SJCRH30 (cell line): ENCODE measurements at regions not wholly inside any gene's neighbourhood (a gene's known extent, or its start where the extent isn't known, plus 50 kb on each side); places are given as distances from the start of the nearest gene placed in this dataset.

Source experiments
- DNase-seq, 2 experiments: peaks; one replicate each; pipeline ENCODE4 v3.0.0-alpha.2; 2015 to 2020
- H3K27ac ChIP-seq: fragments of 250-450 bp; sonication (Bioruptor Pico); 2 replicates; pipeline ENCODE4 v1.5.1; 2020; ENCODE audit warnings: mild to moderate bottlenecking, moderate library complexity
- H3K27me3 ChIP-seq: fragments of 250-450 bp; sonication (Bioruptor Pico); 2 replicates; pipeline ENCODE4 v1.5.1; 2020; ENCODE audit warnings: mild to moderate bottlenecking, moderate library complexity
- H3K36me3 ChIP-seq: fragments of 250-450 bp; sonication (Bioruptor Pico); 2 replicates; pipeline ENCODE4 v1.5.1; 2020; ENCODE audit warnings: mild to moderate bottlenecking, moderate library complexity
- H3K4me1 ChIP-seq: fragments of 250-450 bp; sonication (Bioruptor Pico); 2 replicates; pipeline ENCODE4 v1.5.1; 2020; ENCODE audit warnings: mild to moderate bottlenecking, moderate library complexity
- H3K4me3 ChIP-seq: fragments of 250-450 bp; sonication (Bioruptor Pico); 2 replicates; pipeline ENCODE4 v1.5.1; 2020; ENCODE audit warnings: mild to moderate bottlenecking, moderate library complexity
- H3K9me3 ChIP-seq: fragments of 250-450 bp; sonication (Bioruptor Pico); replicated peaks from 2 replicates; pipeline ENCODE4 v1.5.1; 2020; ENCODE audit warnings: mild to moderate bottlenecking, moderate library complexity

DNA sequence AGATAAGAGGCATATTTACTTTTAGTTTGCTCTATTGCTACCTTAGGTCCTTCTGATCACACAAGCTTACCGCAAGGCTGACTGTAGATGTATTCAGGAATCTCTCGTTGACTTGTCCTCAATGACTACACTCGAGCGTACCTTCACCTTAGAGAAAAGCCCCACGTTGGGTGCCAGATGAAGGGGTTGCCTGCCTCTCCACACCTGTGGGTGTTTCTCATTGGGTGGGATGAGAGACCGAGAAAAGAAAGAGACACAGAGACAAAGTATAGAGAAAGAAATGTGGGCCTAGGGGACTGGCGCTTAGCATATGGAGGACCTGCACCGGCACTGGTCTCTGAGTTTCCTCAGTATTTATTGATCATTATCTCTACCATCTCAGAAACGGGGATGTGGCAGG, 51.8 kb downstream of the ASCL4 start:
- DNase-seq, result no peak

DNA sequence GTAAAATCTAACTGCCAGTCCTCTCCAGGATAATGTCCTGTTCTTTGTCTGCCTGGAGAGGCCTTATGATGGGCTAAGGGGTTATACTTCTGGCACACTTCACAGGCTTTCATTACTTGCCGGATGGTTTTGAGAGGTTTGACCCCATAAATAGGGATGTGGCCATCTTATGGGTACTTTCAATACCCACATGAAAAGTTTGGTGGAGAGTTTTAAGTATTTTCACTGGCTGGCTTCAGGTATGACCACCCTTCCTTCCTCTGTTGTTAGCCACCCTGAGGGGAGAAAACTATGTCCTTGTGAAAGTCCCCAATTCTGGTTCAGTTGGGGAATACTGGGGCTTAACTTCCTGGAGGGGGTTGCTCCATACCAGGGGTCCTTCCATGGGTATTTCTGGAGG, 54.8 kb downstream of the ASCL4 start:
- no peak overlapping the region for H3K27ac ChIP-seq
- H3K4me1 ChIP-seq, result no peaks in the 10 kb centered on the region
- H3K9me3 ChIP-seq, result no peaks in the 10 kb centered on the region
- no peaks in the 10 kb centered on the region for H3K36me3 ChIP-seq
- H3K27me3 ChIP-seq, result no peaks in the 10 kb centered on the region
- DNase-seq, result no peak
- H3K4me3 ChIP-seq, result no peak overlapping the region

More for the DNA sequence above, 51.8 kb downstream of the ASCL4 start:
- no peaks in the 10 kb centered on the region for H3K4me1 ChIP-seq
- H3K36me3 ChIP-seq, result no peaks in the 10 kb centered on the region
- H3K27ac ChIP-seq, result no peak overlapping the region
- no peak overlapping the region for H3K4me3 ChIP-seq
- H3K27me3 ChIP-seq, result no peaks in the 10 kb centered on the region
- no peaks in the 10 kb centered on the region for H3K9me3 ChIP-seq

DNA sequence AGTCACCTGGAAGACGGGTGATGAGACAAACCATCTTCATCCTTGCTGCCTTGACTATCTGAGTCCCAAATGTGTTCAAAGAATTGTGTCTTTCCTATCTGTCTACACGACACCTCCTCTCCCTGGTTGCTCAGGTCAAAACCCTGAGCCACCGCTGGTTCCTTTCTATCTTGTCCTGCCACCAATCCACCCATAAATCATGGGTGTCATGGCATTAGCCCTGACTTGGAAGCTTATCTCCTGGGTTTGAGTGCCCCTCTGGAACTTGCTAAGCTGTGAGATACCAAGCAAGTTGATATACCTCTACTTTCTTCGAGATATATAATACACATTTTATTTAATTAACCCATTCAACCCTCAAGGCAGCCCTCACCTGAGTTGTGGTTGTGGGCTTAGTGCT, 57.9 kb downstream of the ASCL4 start:
- DNase-seq, result no peak
- Histone ChIP-seq H3K27me3 (no peaks in the 10 kb centered on the region), H3K4me3 (no peak overlapping the region), H3K27ac (no peak overlapping the region), H3K4me1 (no peaks in the 10 kb centered on the region), H3K9me3 (no peaks in the 10 kb centered on the region), H3K36me3 (no peaks in the 10 kb centered on the region)

DNA sequence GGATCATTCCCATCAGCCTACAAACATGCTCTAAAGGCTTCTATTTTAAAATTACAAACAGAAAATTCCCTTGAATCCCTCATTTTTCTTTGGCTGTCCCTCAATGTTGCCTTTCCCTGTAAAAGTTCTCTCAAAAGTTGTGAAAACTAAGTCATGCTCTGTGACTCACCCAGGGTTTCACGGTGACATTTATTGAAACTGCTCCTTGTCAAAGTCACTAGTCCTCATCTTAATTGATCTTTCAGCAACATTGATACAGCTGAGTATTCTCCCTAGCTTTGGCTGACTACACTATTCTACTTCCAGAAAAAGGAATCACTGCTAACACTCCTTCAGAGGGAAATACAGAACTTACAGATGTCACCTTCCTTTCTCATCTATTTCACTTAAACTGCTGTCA, 65.7 kb downstream of the ASCL4 start:
- Histone ChIP-seq H3K4me1 (no peaks in the 10 kb centered on the region), H3K36me3 (no peaks in the 10 kb centered on the region), H3K9me3 (no peaks in the 10 kb centered on the region), H3K27me3 (no peaks in the 10 kb centered on the region), H3K27ac (no peak overlapping the region), H3K4me3 (no peak overlapping the region)
- no peak for DNase-seq

DNA sequence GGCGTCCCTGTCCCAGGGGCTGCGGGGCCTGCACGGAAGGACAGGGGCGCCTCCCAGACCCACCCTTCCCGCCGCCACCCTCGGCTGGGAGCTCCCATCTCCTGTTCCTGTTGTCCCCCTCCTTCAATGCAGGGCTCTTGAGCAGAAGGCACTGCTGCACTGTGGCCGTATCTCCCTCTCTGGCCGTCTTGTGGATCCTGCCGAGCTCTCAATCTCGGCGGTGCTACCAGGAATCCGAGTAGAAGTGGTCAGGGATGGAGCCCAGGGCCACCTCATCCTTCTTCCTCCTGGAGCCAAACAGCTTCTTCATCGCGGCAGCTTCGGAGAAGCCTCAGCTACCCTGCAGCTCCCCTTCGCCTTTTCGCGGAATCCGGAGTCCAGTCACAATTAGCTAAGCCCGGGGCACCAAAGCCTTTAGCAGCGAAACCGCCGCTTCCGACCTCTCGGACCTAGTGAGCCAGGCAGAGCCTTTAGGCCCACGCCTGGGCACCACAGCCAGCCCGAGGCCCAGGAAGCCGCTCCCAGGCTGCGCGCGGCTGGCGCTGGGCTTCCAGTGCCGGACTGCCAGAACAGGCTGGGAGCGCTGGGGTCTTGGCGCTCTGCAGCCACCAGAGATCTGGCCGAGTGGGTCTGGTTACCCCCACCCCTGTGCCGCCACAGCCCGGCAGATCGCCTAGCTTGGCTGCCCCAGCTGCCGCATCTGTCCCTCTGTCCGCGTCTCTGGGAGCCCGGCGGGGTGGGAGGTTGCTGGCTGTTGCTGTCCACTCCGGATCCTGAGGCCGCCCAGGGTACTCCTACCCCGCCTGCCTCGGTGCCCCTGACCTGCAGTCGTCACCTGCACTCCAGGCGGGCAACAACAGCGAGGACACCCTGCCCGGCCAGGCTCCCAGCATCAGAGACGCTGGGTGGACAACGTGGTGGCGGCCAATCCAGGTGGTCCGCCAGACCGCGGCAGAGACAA, 69.1 kb downstream of the ASCL4 start:
- no peak for DNase-seq
- H3K4me3 ChIP-seq, result no peak overlapping the region
- no peaks in the 10 kb centered on the region for H3K4me1 ChIP-seq
- no peaks in the 10 kb centered on the region for H3K36me3 ChIP-seq
- no peaks in the 10 kb centered on the region; the same call in 1 of the 2 replicates for H3K27me3 ChIP-seq
- no peak overlapping the region for H3K27ac ChIP-seq
- H3K9me3 ChIP-seq, result no peaks in the 10 kb centered on the region

DNA sequence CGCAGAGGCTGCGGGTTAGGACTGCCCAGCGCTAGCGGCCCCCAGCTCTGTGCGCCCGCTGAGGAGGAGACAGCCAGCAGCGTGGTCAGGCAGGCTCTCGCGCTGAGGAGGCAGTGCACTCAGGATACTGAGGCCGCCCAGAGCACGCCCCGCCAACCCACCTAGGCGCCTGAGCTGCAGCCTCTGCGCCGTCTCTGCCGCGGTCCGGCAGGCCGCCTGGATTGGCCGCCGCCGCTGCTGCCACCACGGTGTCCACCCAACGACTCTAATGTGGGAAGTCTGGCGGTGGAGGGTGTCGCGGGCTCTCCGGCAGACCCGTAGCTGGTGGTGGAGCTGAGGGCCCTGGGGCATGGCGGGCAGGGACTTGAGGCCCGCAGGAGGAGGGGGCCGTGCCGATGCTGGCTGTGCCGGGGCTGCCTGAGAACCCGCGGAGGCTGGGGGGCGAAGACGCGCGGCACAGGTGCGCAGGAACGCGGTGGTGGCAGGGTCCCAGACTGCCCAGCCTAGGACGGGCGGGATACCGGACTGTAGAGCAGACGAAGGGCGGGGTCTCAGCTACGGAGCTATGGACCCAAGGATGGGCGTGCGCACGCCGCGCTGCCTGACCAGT, 69.9 kb downstream of the ASCL4 start:
- Histone ChIP-seq H3K27ac (no peak overlapping the region), H3K27me3 (no peaks in the 10 kb centered on the region; the same call in 1 of the 2 replicates), H3K4me3 (no peak overlapping the region), H3K9me3 (no peaks in the 10 kb centered on the region), H3K4me1 (no peaks in the 10 kb centered on the region), H3K36me3 (no peaks in the 10 kb centered on the region)
- no peak for DNase-seq

DNA sequence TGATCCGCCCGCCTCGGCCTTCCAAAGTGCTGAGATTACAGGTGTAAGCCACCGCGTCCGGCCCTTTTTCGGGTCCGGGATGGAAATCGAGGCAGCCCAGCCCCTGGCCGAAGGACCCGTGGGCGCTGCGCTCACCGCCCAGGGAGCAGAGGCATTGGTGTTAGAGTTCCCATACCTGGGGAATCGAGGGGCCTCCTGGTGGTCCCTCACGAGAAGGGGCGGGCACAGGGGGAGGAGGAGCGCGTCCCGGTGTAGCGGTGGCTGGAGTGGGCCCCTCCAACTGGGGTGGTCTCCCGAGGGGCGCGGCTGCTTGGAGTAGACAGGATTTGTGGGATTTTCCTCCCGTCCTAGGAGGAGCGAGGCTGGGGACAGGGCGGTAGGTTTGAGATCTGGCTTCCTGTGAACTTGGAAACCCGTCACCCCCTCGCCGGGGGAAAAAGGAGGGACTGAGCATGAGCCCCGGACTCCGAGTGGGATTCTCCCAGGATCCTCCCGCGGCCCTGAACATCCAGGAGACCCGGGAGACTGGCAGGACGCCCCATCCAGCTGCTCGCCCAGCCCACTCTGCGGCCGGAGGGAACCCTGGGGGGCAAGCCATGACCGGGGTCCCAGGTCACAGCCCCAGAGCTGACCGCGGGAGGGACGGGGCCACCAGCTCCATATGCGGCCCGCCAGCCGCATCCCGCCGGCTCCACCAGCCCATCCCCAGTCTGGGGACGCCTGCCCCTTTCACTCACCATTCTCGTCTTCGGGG, 70.9 kb downstream of the ASCL4 start:
- no peak for DNase-seq
- H3K4me1 ChIP-seq, result no peaks in the 10 kb centered on the region
- H3K27ac ChIP-seq, result no peak overlapping the region
- H3K9me3 ChIP-seq, result no peaks in the 10 kb centered on the region
- no peak overlapping the region for H3K4me3 ChIP-seq
- no peaks in the 10 kb centered on the region; the same call in 1 of the 2 replicates for H3K27me3 ChIP-seq
- no peaks in the 10 kb centered on the region for H3K36me3 ChIP-seq

DNA sequence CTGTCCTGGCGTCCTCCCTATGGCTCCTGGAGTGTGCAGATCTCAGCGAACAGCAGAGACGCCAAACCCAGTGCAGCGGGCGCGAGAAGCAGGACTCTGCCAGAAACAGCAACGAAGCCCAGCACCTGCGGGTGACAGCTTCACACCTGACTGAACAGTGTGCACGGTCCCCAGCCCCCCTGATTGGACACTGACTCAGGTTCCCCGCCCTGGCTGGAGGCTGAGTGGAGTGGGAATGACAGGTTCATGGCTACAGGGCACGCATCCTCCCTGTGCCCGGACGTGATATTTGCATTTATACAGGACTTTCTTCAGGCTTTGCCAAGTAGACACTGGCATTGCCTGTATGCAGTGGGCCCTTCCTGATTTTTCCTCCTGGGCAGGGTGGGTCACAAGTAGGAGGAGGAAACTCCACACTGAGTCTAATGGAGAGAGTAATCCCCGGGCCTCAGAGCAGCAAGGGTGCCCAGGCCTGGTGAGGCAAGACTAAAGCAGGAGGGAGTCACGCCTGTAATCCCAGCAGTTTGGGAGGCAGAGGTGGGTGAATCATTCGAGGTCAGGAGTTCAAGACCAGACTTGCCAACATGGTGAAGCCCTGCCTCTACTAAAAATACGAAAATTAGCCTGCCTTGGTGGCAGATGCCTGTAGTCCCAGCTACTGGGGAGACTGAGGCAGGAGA, 71.6 kb downstream of the ASCL4 start:
- Histone ChIP-seq H3K4me3 (no peak overlapping the region), H3K36me3 (no peaks in the 10 kb centered on the region), H3K4me1 (no peaks in the 10 kb centered on the region), H3K27me3 (no peaks in the 10 kb centered on the region; the same call in 1 of the 2 replicates), H3K9me3 (no peaks in the 10 kb centered on the region), H3K27ac (no peak overlapping the region)
- DNase-seq, result no peak

DNA sequence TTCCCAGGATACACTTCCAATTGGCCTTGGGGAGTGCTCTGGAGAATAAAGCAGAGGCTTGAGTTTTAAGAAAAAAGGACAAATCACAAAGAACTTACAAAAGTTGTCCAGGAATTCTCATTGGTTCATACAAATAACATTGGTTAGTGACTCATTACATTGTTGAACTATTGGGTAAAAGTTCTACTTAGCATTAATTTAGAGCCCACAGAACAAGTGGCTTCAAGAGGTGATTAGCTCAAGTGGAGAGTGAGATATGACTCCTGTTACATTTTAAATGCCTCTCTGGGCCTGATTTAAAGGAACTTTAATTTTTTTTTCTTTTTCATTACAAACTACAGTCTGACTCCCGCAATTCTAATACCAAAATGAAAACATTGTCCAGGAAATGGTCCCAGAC, 72.9 kb downstream of the ASCL4 start:
- no peaks in the 10 kb centered on the region; the same call in 1 of the 2 replicates for H3K27me3 ChIP-seq
- no peak for DNase-seq
- H3K4me3 ChIP-seq, result no peak overlapping the region
- H3K4me1 ChIP-seq, result no peaks in the 10 kb centered on the region
- H3K27ac ChIP-seq, result no peak overlapping the region
- no peaks in the 10 kb centered on the region for H3K9me3 ChIP-seq
- H3K36me3 ChIP-seq, result no peaks in the 10 kb centered on the region

DNA sequence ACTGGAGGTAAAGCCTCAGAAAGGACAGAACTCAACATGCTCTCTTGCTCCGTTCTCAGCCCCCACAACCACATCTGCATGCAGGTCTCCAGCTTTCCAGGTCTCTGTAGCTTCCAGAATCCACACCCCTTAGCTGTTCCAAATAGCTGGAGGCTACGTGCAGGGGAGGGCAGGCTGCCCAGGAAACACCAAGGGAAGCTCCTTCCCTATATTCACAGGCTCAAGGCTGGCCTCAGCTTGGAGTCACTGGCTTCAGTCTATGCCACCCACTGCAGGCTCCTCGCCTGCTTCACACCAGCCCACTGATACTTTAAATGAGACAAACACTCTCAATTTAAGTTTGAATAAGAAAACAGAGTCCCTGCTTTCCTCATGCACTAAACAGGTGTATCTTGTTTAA, 73.3 kb downstream of the ASCL4 start:
- DNase-seq, result no peak
- Histone ChIP-seq H3K4me3 (no peak overlapping the region), H3K36me3 (no peaks in the 10 kb centered on the region), H3K27me3 (no peaks in the 10 kb centered on the region; the same call in 1 of the 2 replicates), H3K27ac (no peak overlapping the region), H3K9me3 (no peaks in the 10 kb centered on the region), H3K4me1 (no peaks in the 10 kb centered on the region)

DNA sequence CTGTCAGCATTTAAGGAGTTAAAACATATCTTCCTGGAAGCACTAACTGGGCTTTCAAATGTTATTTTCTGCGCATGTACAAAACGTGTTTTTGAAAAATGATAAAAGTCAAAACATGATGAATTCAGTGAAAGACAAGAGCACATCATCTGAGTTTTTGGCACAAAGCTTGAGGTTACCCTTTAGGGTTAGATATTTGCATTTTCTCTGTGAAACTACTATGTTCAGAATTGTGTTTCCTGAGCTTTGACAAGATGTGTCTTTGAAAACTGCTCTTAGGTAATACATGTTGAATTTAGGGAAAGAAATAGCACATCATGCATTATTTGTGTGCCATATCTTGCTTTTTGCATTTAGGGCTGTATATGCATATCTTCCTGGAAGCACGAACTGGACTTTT, 79.0 kb downstream of the ASCL4 start:
- Histone ChIP-seq H3K27me3 (no peaks in the 10 kb centered on the region), H3K36me3 (no peaks in the 10 kb centered on the region), H3K27ac (no peak overlapping the region), H3K4me3 (no peak overlapping the region), H3K9me3 (no peaks in the 10 kb centered on the region), H3K4me1 (no peaks in the 10 kb centered on the region)
- no peak for DNase-seq

DNA sequence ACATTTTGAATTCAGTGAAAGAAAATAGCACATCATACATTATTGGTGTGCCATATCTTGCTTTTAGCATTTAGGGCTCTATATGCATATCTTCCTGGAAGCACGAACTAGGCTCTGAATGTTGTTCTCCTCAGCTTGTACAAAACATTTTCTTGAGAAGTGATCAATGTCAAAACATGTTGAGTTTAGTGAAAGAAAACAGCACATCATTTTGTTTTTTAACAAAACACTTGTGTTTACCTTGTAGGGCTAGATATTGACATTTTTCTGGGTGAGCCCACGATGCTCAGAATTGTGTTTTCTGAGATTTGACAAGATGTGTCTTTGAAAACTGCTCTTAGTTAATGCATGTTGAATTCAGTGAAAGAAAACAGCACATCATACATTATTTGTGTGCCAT, 81.0 kb downstream of the ASCL4 start:
- Histone ChIP-seq H3K4me1 (no peaks in the 10 kb centered on the region), H3K4me3 (no peak overlapping the region), H3K36me3 (no peaks in the 10 kb centered on the region), H3K9me3 (no peaks in the 10 kb centered on the region), H3K27ac (no peak overlapping the region), H3K27me3 (peaks cover 3% of the 10 kb centered on the region; the same call in 1 of the 2 replicates)
- DNase-seq, result no peak

DNA sequence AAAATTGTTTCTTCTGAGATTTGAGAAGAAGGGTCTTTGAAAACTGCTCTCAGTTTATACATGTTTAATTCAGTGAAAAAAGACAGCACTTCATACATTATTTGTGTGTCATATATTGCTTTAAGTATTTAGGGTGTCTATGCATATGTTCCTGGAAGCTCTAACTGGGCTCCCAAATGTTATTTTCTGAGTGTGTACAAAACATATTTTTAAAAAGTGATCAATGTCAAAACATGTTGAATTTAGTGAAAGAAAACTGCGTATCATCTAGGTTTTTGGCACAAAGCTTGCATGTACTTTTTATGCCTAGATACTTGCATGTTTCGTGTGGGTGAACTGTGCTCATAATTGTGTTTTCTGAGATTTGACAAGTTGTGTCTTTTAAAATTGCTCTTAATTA, 81.6 kb downstream of the ASCL4 start:
- no peak for DNase-seq
- Histone ChIP-seq H3K36me3 (no peaks in the 10 kb centered on the region), H3K9me3 (no peaks in the 10 kb centered on the region), H3K27me3 (peaks cover 3% of the 10 kb centered on the region; the same call in 1 of the 2 replicates), H3K4me3 (no peak overlapping the region), H3K27ac (no peak overlapping the region), H3K4me1 (no peaks in the 10 kb centered on the region)

DNA sequence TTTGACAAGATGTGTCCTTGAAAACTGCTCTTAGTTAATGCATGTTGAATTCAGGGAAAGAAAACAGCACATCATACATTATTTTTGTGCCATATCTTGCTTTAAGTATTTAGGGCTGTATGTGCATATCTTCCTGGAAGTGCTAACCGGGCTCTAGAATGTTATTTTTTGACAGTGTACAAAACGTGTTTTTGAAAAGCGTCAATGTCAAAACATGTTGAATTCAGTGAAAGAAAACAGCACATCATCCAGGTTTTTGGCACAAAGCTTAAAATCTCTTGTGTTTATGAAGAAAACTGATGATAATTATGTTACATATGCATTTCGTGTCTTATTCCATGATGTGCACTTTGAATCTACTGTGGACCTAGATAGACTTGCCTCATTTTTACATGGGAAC, 82.7 kb downstream of the ASCL4 start:
- Histone ChIP-seq H3K4me1 (no peaks in the 10 kb centered on the region), H3K9me3 (no peaks in the 10 kb centered on the region), H3K27ac (no peak overlapping the region), H3K4me3 (no peak overlapping the region), H3K36me3 (no peaks in the 10 kb centered on the region), H3K27me3 (peaks cover 3% of the 10 kb centered on the region; the same call in 1 of the 2 replicates)
- no peak for DNase-seq
